LoVo (cell line): ENCODE measurements at regions not wholly inside any gene's neighbourhood (a gene's known extent, or its start where the extent isn't known, plus 50 kb on each side); places are given as distances from the start of the nearest gene placed in this dataset.
"Not testable (repeated sequence)": the region's sequence is repeated elsewhere in the genome, so short reads cannot be mapped to it uniquely, and the experiment has no call there.

Experiments
- DNase-seq: peaks from one replicate; pipeline ENCODE4 v3.0.0-alpha.2; 2016; ENCODE audit warnings: low spot score

GRCh38 chr4:126592088-126592487, 1040.7 kb upstream of the INTU start:
- no peak for DNase-seq

GRCh38 chr4:126593626-126594025, 1039.1 kb upstream of the INTU start:
- DNase-seq = no peak

- no peak for DNase-seq
Observed at GRCh38 chr4:126595643-126596042, 1037.1 kb upstream of the INTU start.

- DNase-seq = no peak
Observed at GRCh38 chr4:126599746-126600145, 1033.0 kb upstream of the INTU start.

- no peak for DNase-seq
Observed at GRCh38 chr4:126603210-126603609, 1029.5 kb upstream of the INTU start.

GRCh38 chr4:126603825-126604224, 1028.9 kb upstream of the INTU start:
- DNase-seq = no peak

- DNase-seq = peak; percentile 12
Observed at GRCh38 chr4:126604268-126604867, 1028.4 kb upstream of the INTU start.

GRCh38 chr4:126610933-126611332, 1021.8 kb upstream of the INTU start:
- DNase-seq = no peak

- DNase-seq = no peak
Observed at GRCh38 chr4:126611900-126612299, 1020.9 kb upstream of the INTU start.

GRCh38 chr4:126614356-126614855, 1018.4 kb upstream of the INTU start:
- no peak for DNase-seq

GRCh38 chr4:126616795-126617194, 1016.0 kb upstream of the INTU start:
- DNase-seq = no peak

GRCh38 chr4:126627255-126627654, 1005.5 kb upstream of the INTU start:
- peak; percentile 2 for DNase-seq

- DNase-seq = no peak
Observed at GRCh38 chr4:126628933-126629332, 1003.8 kb upstream of the INTU start.

- no peak for DNase-seq
Observed at GRCh38 chr4:126630230-126630629, 1002.5 kb upstream of the INTU start.

- no peak for DNase-seq
Observed at GRCh38 chr4:126633306-126633705, 999.5 kb upstream of the INTU start.

- no peak for DNase-seq
Observed at GRCh38 chr4:126637706-126638105, 995.1 kb upstream of the INTU start.

GRCh38 chr4:126647320-126647719, 985.4 kb upstream of the INTU start:
- no peak for DNase-seq

GRCh38 chr4:126647756-126648397, 984.9 kb upstream of the INTU start:
- no peak for DNase-seq

- DNase-seq = no peak
Observed at GRCh38 chr4:126658411-126658810, 974.3 kb upstream of the INTU start.

GRCh38 chr4:126661194-126661593, 971.6 kb upstream of the INTU start:
- DNase-seq = no peak

- no peak for DNase-seq
Observed at GRCh38 chr4:126664839-126665238, 967.9 kb upstream of the INTU start.

GRCh38 chr4:126670038-126670437, 962.7 kb upstream of the INTU start:
- not testable (repeated sequence) for DNase-seq

- no peak for DNase-seq
Observed at GRCh38 chr4:126678618-126679017, 954.1 kb upstream of the INTU start.

- no peak for DNase-seq
Observed at GRCh38 chr4:126679303-126679702, 953.5 kb upstream of the INTU start.
